CD4-positive, alpha-beta T cell (primary cell): ENCODE measurements at regions not wholly inside any gene's neighbourhood (a gene's known extent, or its start where the extent isn't known, plus 50 kb on each side); places are given as distances from the start of the nearest gene placed in this dataset.

Experiments used
- ATAC-seq: fragments of 200-7000 bp; cut with Tn5 transposase; one replicate; pipeline ENCODE4 v1.10.0; 2022; ENCODE audit warnings: mild to moderate bottlenecking; ENCODE audit not compliant: poor library complexity
- CTCF ChIA-PET: fragments of 350-600 bp; sonication (Branson Sonifier 250); formaldehyde crosslinking; loops from one replicate; lab custom pipeline; 2021; ENCODE audit warnings: antibody characterized with exemption, inconsistent platforms; lab: Charles Lee
- POLR2A ChIA-PET: fragments of 350-600 bp; sonication (Branson Sonifier 250); formaldehyde crosslinking; loops from one replicate; lab custom pipeline; 2021; ENCODE audit warnings: antibody characterized with exemption, inconsistent platforms; lab: Charles Lee
- DNase-seq, 14 experiments: peaks; one replicate each; pipeline ENCODE4 v3.0.0-alpha.2; 2013 to 2020; ENCODE audit warnings: mixed read lengths in 2 of 14
- H3K27ac ChIP-seq, 2 donors: one replicate each; pipeline versions ENCODE4 v1.5.1 to v1.7.0; 2013; ENCODE audit warnings: low read length in 2 of 2, low read depth in 1 of 2, mild to moderate bottlenecking in 1 of 2
- H3K27me3 ChIP-seq, 2 experiments: 1 replicate in 1 of 2; 2 replicates in 1 of 2; pipeline versions ENCODE4 v1.6.1 to v1.7.0; 2013; ENCODE audit warnings: low read length in 2 of 2, control low read depth in 1 of 2, mild to moderate bottlenecking in 1 of 2, moderate library complexity in 1 of 2; ENCODE audit not compliant: insufficient read depth in 2 of 2, control insufficient read depth in 1 of 2
- H3K36me3 ChIP-seq: one replicate; pipeline ENCODE4 v1.6.1; 2013; ENCODE audit warnings: low read length, control low read depth; ENCODE audit not compliant: insufficient read depth
- H3K4me1 ChIP-seq: one replicate; pipeline ENCODE4 v1.6.1; 2013; ENCODE audit warnings: low read length, control low read depth; ENCODE audit not compliant: insufficient read depth
- H3K4me3 ChIP-seq: one replicate; pipeline ENCODE4 v1.5.1; 2013; ENCODE audit warnings: mild to moderate bottlenecking, low read length, moderate library complexity
- H3K9me3 ChIP-seq, 2 experiments: 1 replicate in 1 of 2; 2 replicates in 1 of 2; pipeline versions ENCODE4 v1.6.1 to v1.7.0; 2013; ENCODE audit warnings: low read length in 2 of 2, mild to moderate bottlenecking in 2 of 2, control low read depth in 1 of 2, moderate library complexity in 1 of 2; ENCODE audit not compliant: control insufficient read depth in 1 of 2, insufficient read depth in 1 of 2
- H3K27ac Mint-ChIP-seq: one replicate; pipeline ENCODE4 v1.8.0; 2020; ENCODE audit warnings: mixed read lengths
- H3K27me3 Mint-ChIP-seq: one replicate; pipeline ENCODE4 v1.8.0; 2021; ENCODE audit warnings: mixed read lengths
- H3K36me3 Mint-ChIP-seq: one replicate; pipeline ENCODE4 v1.8.0; 2021; ENCODE audit warnings: low read depth, mixed read lengths
- H3K4me1 Mint-ChIP-seq: one replicate; pipeline ENCODE4 v1.8.0; 2021; ENCODE audit warnings: low read depth, mixed read lengths
- H3K4me3 Mint-ChIP-seq: one replicate; pipeline ENCODE4 v1.8.0; 2020; ENCODE audit warnings: mild to moderate bottlenecking, mixed read lengths
- H3K9me3 Mint-ChIP-seq: one replicate; pipeline ENCODE4 v1.8.0; 2020; ENCODE audit warnings: mixed read lengths
- CTCF ChIP-seq: fragments of 200-600 bp; IDR thresholded peaks from one replicate; pipeline ENCODE4 v1.8.0; 2022; ENCODE audit warnings: antibody characterized with exemption, mild to moderate bottlenecking
- intact Hi-C, 2 experiments: fragments of 100-400 bp; cut with DNase I in 1 of 2; cut with micrococcal nuclease in 1 of 2; formaldehyde crosslinking; loops; one replicate each; pipeline versions ENCODE4 v1.15.1 to v1.9.0; 2023 to 2025; cut with DNase I, micrococcal nuclease

GRCh38 chr3:164460851-164461250, 617.4 kb downstream of the SI start:
- H3K9me3 Mint-ChIP-seq, result peaks cover 15% of the 10 kb centered on the region
- ATAC-seq (no peak), DNase-seq (no peak)
- no peak for TF ChIP-seq CTCF
- no peaks in the 10 kb centered on the region for H3K27me3 Mint-ChIP-seq
- POLR2A ChIA-PET, result no interaction called here
- Histone ChIP-seq H3K27ac (no peak overlapping the region), H3K9me3 (no peaks in the 10 kb centered on the region), H3K27me3 (no peaks in the 10 kb centered on the region), H3K4me1 (no peaks in the 10 kb centered on the region), H3K4me3 (no peak overlapping the region), H3K36me3 (no peaks in the 10 kb centered on the region)
- no peaks in the 10 kb centered on the region for H3K4me1 Mint-ChIP-seq
- intact Hi-C loops, result no loop called here
- no peak overlapping the region for H3K27ac Mint-ChIP-seq
- CTCF ChIA-PET, result no interaction called here
- no peak overlapping the region for H3K4me3 Mint-ChIP-seq
- H3K36me3 Mint-ChIP-seq, result no peaks in the 10 kb centered on the region

GRCh38 chr3:164459521-164460151, 618.7 kb downstream of the SI start:
- DNase-seq (no peak), ATAC-seq (no peak)
- H3K27me3 ChIP-seq, result no peaks in the 10 kb centered on the region
- H3K36me3 Mint-ChIP-seq, result no peaks in the 10 kb centered on the region
- no peaks in the 10 kb centered on the region for H3K9me3 ChIP-seq
- H3K9me3 Mint-ChIP-seq, result peaks cover 10% of the 10 kb centered on the region
- intact Hi-C loops, result no loop called here
- no peaks in the 10 kb centered on the region for H3K4me1 ChIP-seq
- TF ChIP-seq CTCF, result no peak
- H3K27ac Mint-ChIP-seq, result no peak overlapping the region
- H3K4me3 ChIP-seq, result no peak overlapping the region
- POLR2A ChIA-PET, result no interaction called here
- no peaks in the 10 kb centered on the region for H3K36me3 ChIP-seq
- no peak overlapping the region for H3K4me3 Mint-ChIP-seq
- CTCF ChIA-PET, result no interaction called here
- no peaks in the 10 kb centered on the region for H3K27me3 Mint-ChIP-seq
- H3K27ac ChIP-seq, result no peak overlapping the region
- no peaks in the 10 kb centered on the region for H3K4me1 Mint-ChIP-seq

- no peaks in the 10 kb centered on the region for H3K4me1 Mint-ChIP-seq
- Histone ChIP-seq H3K4me1 (no peaks in the 10 kb centered on the region), H3K36me3 (no peaks in the 10 kb centered on the region), H3K9me3 (no peaks in the 10 kb centered on the region), H3K27me3 (no peaks in the 10 kb centered on the region), H3K4me3 (no peak overlapping the region), H3K27ac (no peak overlapping the region)
- no peak overlapping the region for H3K4me3 Mint-ChIP-seq
- H3K27me3 Mint-ChIP-seq, result no peaks in the 10 kb centered on the region
- ChIA-PET CTCF (no interaction called here), POLR2A (no interaction called here)
- H3K27ac Mint-ChIP-seq, result no peak overlapping the region
- ATAC-seq, result no peak
- no peak for TF ChIP-seq CTCF
- H3K36me3 Mint-ChIP-seq, result no peaks in the 10 kb centered on the region
- intact Hi-C loops, result no loop called here
- peaks cover 10% of the 10 kb centered on the region for H3K9me3 Mint-ChIP-seq
- DNase-seq, result no peak
Measured at GRCh38 chr3:164458986-164459385, 619.3 kb downstream of the SI start.
